Panc1 (cell line): ENCODE measurements at regions not wholly inside any gene's neighbourhood (a gene's known extent, or its start where the extent isn't known, plus 50 kb on each side); places are given as distances from the start of the nearest gene placed in this dataset.

Experiments
- ATAC-seq: fragments of 200-7000 bp; cut with Tn5 transposase; 2 replicates; pipeline ENCODE4 v1.9.1; 2020; ENCODE audit warnings: mild to moderate bottlenecking, moderate library complexity
- BruUV-seq: library from RNA; stranded (reverse); fragments of 400-500 nt; replicated peaks from 2 replicates; lab custom pipeline; 2021; lab: Mats Ljungman, UMichigan
- CTCF ChIA-PET: fragments of 300-600 bp; sonication (Branson Sonifier 250); formaldehyde crosslinking; loops from one replicate; lab custom pipeline; 2022; ENCODE audit warnings: antibody characterized with exemption; lab: Charles Lee
- POLR2A ChIA-PET: fragments of 300-600 bp; sonication (Branson Sonifier 250); formaldehyde crosslinking; loops from one replicate; lab custom pipeline; 2022; ENCODE audit warnings: antibody characterized with exemption; lab: Charles Lee
- DNase-seq: peaks from one replicate; pipeline ENCODE4 v3.0.0-alpha.2; 2010; ENCODE audit warnings: low read depth, low spot score
- H3K27ac ChIP-seq: 2 replicates; pipeline ENCODE4 v1.5.1; 2011; ENCODE audit warnings: mild to moderate bottlenecking, low read length, inconsistent platforms
- H3K27me3 ChIP-seq: fragments of 200-500 bp; sonication (Bioruptor generic); 2 replicates; pipeline ENCODE4 v1.6.0; 2014; ENCODE audit warnings: low read length, inconsistent platforms; ENCODE audit not compliant: control insufficient read depth, insufficient read depth
- H3K36me3 ChIP-seq: fragments of 200-500 bp; sonication (Bioruptor generic); 2 replicates; pipeline ENCODE4 v1.5.1; 2014; ENCODE audit warnings: inconsistent platforms, mild to moderate bottlenecking, low read length, moderate library complexity; ENCODE audit not compliant: control insufficient read depth, insufficient read depth
- H3K4me1 ChIP-seq: 2 replicates; pipeline ENCODE4 v1.5.1; 2011; ENCODE audit warnings: inconsistent platforms, mild to moderate bottlenecking, low read length, moderate library complexity; ENCODE audit not compliant: control insufficient read depth, insufficient read depth
- H3K4me3 ChIP-seq, 2 experiments: 2 replicates each; pipeline ENCODE4 v1.5.1; 2011 to 2012; ENCODE audit warnings: low read depth in 2 of 2, low read length in 2 of 2, mild to moderate bottlenecking in 2 of 2, inconsistent platforms in 1 of 2, moderate library complexity in 1 of 2
- H3K9me3 ChIP-seq: fragments of 200-500 bp; sonication (Bioruptor generic); 2 replicates; pipeline ENCODE4 v1.5.1; 2014; ENCODE audit warnings: low read depth, mild to moderate bottlenecking, inconsistent platforms, low read length, moderate library complexity; ENCODE audit not compliant: control insufficient read depth, insufficient read depth
- POLR2AphosphoS5 ChIP-seq: IDR thresholded peaks from 2 replicates; pipeline ENCODE4 v1.6.1; 2012; ENCODE audit warnings: mild to moderate bottlenecking, low read depth, low read length, moderate library complexity
- REST ChIP-seq, 2 experiments: IDR thresholded peaks; 2 replicates each; pipeline ENCODE4 v1.6.1; 2011 to 2012; ENCODE audit warnings: low read depth in 2 of 2, control low read depth in 1 of 2, low read length in 1 of 2, mild to moderate bottlenecking in 1 of 2, moderate library complexity in 1 of 2; ENCODE audit not compliant: insufficient read depth in 1 of 2
- SIN3A ChIP-seq: IDR thresholded peaks from 2 replicates; pipeline ENCODE4 v1.6.1; 2012; ENCODE audit warnings: low read depth, mild to moderate bottlenecking, low read length, moderate library complexity, borderline replicate concordance; ENCODE audit not compliant: insufficient read depth
- TCF7L2 ChIP-seq: IDR thresholded peaks from 2 replicates; pipeline ENCODE4 v1.6.1; 2011; ENCODE audit warnings: mild to moderate bottlenecking, low read depth, low read length, inconsistent platforms
- in situ Hi-C: cut with HindIII; loops from 2 replicates; pipeline ENCODE4 v1.10.0; 2016; ENCODE audit warnings: low sequenced_read_pairs, low pct_unique_long_range_greater_than_20kb
- intact Hi-C: fragments of 100-400 bp; cut with micrococcal nuclease; formaldehyde crosslinking; loops from one replicate; pipeline ENCODE4 v1.10.0; 2022; ENCODE audit not compliant: unreplicated experiment
- TF ChIP-seq, protein P1 (sequence below): fragments of 450-650 bp; IDR thresholded peaks from 2 replicates; pipeline ENCODE4 v1.5.1; 2017; ENCODE audit warnings: mild to moderate bottlenecking

DNA sequence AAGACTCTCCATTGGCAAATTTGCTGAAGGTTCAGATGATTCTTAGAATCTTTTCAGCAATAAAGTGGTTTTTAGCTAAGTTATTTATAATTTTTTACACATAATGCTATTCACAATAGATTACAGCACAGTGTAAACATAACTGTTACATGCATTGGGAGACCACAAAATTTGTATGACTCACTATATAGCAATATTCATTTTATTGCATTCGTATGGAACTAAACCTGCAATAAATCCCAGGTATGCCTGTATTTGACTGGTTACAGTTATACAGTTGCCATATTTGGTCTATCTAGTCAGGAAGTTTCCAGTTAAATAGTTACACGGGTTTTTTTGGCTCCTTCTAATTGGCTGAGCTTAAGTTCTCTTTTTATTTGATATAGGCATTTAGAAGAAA, 220.8 kb downstream of the MRPS30 start:
- ChIA-PET CTCF (interaction anchor here (0.6 kb wide), 1 partner anchor 163 kb away, joined by 3 read pairs; no protein-coding TSS in a partner anchor), POLR2A (no interaction called here)
- H3K27ac ChIP-seq = no peak overlapping the region
- H3K4me3 ChIP-seq = no peak overlapping the region
- TF ChIP-seq TCF7L2 (no peak), SIN3A (no peak), POLR2AphosphoS5 (no peak), REST (IDR thresholded peaks at IDR 0.05; ENCODE audit: insufficient read depth in 1 of 2, low read depth in 2 of 2, low read length in 1 of 2) (no peak)
- TF ChIP-seq, protein P1, sequence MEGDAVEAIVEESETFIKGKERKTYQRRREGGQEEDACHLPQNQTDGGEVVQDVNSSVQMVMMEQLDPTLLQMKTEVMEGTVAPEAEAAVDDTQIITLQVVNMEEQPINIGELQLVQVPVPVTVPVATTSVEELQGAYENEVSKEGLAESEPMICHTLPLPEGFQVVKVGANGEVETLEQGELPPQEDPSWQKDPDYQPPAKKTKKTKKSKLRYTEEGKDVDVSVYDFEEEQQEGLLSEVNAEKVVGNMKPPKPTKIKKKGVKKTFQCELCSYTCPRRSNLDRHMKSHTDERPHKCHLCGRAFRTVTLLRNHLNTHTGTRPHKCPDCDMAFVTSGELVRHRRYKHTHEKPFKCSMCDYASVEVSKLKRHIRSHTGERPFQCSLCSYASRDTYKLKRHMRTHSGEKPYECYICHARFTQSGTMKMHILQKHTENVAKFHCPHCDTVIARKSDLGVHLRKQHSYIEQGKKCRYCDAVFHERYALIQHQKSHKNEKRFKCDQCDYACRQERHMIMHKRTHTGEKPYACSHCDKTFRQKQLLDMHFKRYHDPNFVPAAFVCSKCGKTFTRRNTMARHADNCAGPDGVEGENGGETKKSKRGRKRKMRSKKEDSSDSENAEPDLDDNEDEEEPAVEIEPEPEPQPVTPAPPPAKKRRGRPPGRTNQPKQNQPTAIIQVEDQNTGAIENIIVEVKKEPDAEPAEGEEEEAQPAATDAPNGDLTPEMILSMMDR = no peak
- no peaks in the 10 kb centered on the region for H3K27me3 ChIP-seq
- no peaks in the 10 kb centered on the region for H3K4me1 ChIP-seq
- no peaks in the 10 kb centered on the region for H3K9me3 ChIP-seq
- in situ Hi-C loops = no loop called here
- ATAC-seq (no peak), DNase-seq (no peak)
- no TSS peak for BruUV-seq
- no peaks in the 10 kb centered on the region for H3K36me3 ChIP-seq
- intact Hi-C loops = no loop called here

GRCh38 chr5:45035991-45036390, 227.2 kb downstream of the MRPS30 start:
- H3K27ac ChIP-seq = no peak overlapping the region
- BruUV-seq = no TSS peak
- no peaks in the 10 kb centered on the region for H3K4me1 ChIP-seq
- POLR2A ChIA-PET = no interaction called here
- intact Hi-C loops = loop anchor here (5.0 kb wide), 1 partner anchor 661 kb away; the partner anchor contains the start of gene HCN1
- H3K36me3 ChIP-seq = no peaks in the 10 kb centered on the region
- ATAC-seq = no peak
- DNase-seq = no peak
- no peaks in the 10 kb centered on the region for H3K9me3 ChIP-seq
- H3K4me3 ChIP-seq = no peak overlapping the region
- in situ Hi-C loops = no loop called here
- CTCF ChIA-PET = no interaction called here
- no peaks in the 10 kb centered on the region for H3K27me3 ChIP-seq
- TF ChIP-seq TCF7L2 (no peak), POLR2AphosphoS5 (no peak)

- TF ChIP-seq, protein P1 = no peak
- no peak for TF ChIP-seq POLR2AphosphoS5
- TF ChIP-seq REST (IDR thresholded peaks at IDR 0.05; ENCODE audit: insufficient read depth in 1 of 2, low read depth in 2 of 2, low read length in 1 of 2) = no peak
- H3K9me3 ChIP-seq = no peaks in the 10 kb centered on the region
- no peak overlapping the region for H3K4me3 ChIP-seq
- H3K4me1 ChIP-seq = no peaks in the 10 kb centered on the region
- BruUV-seq = no TSS peak
- no peak overlapping the region for H3K27ac ChIP-seq
- intact Hi-C loops (loop anchor here (5.0 kb wide), 1 partner anchor 659 kb away; the partner anchor contains the start of gene HCN1), in situ Hi-C loops (no loop called here)
- CTCF ChIA-PET = interaction anchor here (0.9 kb wide), 1 partner anchor 656 kb away, joined by 3 read pairs; no protein-coding TSS in a partner anchor
- no peaks in the 10 kb centered on the region for H3K27me3 ChIP-seq
- no peak for DNase-seq
- no peaks in the 10 kb centered on the region for H3K36me3 ChIP-seq
- POLR2A ChIA-PET = no interaction called here
- ATAC-seq = no peak
These were observed 229.2 kb downstream of the MRPS30 start for GRCh38 chr5:45037927-45038326.
